Prostate gland (tissue), 2 donors: ENCODE measurements at regions not wholly inside any gene's neighbourhood (a gene's known extent, or its start where the extent isn't known, plus 50 kb on each side); places are given as distances from the start of the nearest gene placed in this dataset.

Experiments
- DNase-seq: peaks from one replicate; pipeline ENCODE4 v3.0.0-alpha.2; 2019; ENCODE audit warnings: low spot score
- H3K27ac ChIP-seq, 2 donors: fragments of 200-600 bp; sonication (generic); 2 replicates each; pipeline ENCODE4 v1.5.1; 2017 to 2019
- H3K27me3 ChIP-seq: fragments of 200-600 bp; sonication (generic); replicated peaks from 2 replicates; pipeline ENCODE4 v1.5.1; 2019; ENCODE audit not compliant: insufficient read depth
- H3K36me3 ChIP-seq, 2 donors: fragments of 200-600 bp; sonication (generic); 1 replicate in 1 of 2; 2 replicates in 1 of 2; pipeline versions ENCODE4 v1.5.1 to v1.8.1; 2017 to 2019
- H3K4me1 ChIP-seq: fragments of 200-600 bp; sonication (generic); replicated peaks from 2 replicates; pipeline ENCODE4 v1.5.1; 2019
- H3K4me3 ChIP-seq, 2 donors: fragments of 200-600 bp; sonication (generic); 2 replicates each; pipeline ENCODE4 v1.5.1; 2017 to 2019
- H3K9me3 ChIP-seq: fragments of 200-600 bp; sonication (generic); 2 replicates; pipeline ENCODE4 v1.5.1; 2017
- CTCF ChIP-seq, 4 experiments: fragments of 200-600 bp in 2 of 4; fragments of 450-650 bp in 2 of 4; sonication (generic) in 2 of 4; IDR thresholded peaks; 1 replicate in 3 of 4; 2 replicates in 1 of 4; pipeline ENCODE4 v1.5.1; 2016 to 2019; ENCODE audit warnings: antibody characterized with exemption in 4 of 4, mild to moderate bottlenecking in 2 of 4, moderate library complexity in 2 of 4
- POLR2A ChIP-seq: fragments of 450-650 bp; IDR thresholded peaks from one replicate; pipeline ENCODE4 v1.6.1; 2016; ENCODE audit warnings: antibody characterized with exemption, mild to moderate bottlenecking
- POLR2AphosphoS5 ChIP-seq: sonication (generic); formaldehyde crosslinking; IDR thresholded peaks from one replicate; pipeline ENCODE4 v1.6.1; 2017; ENCODE audit warnings: antibody characterized with exemption
- WGBS: methylation state at CpG from one replicate; pipeline ENCODE4 v1.1.5; 2018; 5-methylcytosine and 5-hydroxymethylcytosine counted together
- intact Hi-C: fragments of 100-400 bp; cut with DNase I; formaldehyde crosslinking; loops from one replicate; pipeline ENCODE4 v1.14.2; 2022

GRCh38 chr5:91651704-91652103 is 268.6 kb upstream of the ARRDC3 start:
- Histone ChIP-seq H3K4me3 (no peak overlapping the region), H3K27me3 (no peaks in the 10 kb centered on the region), H3K27ac (no peak overlapping the region), H3K4me1 (no peaks in the 10 kb centered on the region), H3K9me3 (no peaks in the 10 kb centered on the region), H3K36me3 (no peaks in the 10 kb centered on the region)
- TF ChIP-seq POLR2A (no peak), POLR2AphosphoS5 (no peak), CTCF (IDR thresholded peaks at IDR 0.05) (no peak)
- intact Hi-C loops = no loop called here
- no peak for DNase-seq

GRCh38 chr5:91645347-91645746 is 262.2 kb upstream of the ARRDC3 start:
- DNase-seq = no peak
- Histone ChIP-seq H3K9me3 (no peaks in the 10 kb centered on the region), H3K4me1 (no peaks in the 10 kb centered on the region), H3K36me3 (no peaks in the 10 kb centered on the region), H3K27ac (no peak overlapping the region), H3K4me3 (no peak overlapping the region), H3K27me3 (no peaks in the 10 kb centered on the region)
- 94% methylated on average over 4 of the region's 4 CpGs for WGBS
- intact Hi-C loops = no loop called here
- no peak for TF ChIP-seq POLR2AphosphoS5
- no peak for TF ChIP-seq CTCF (IDR thresholded peaks at IDR 0.05)
- TF ChIP-seq POLR2A = no peak

GRCh38 chr5:91643797-91644196 is 260.7 kb upstream of the ARRDC3 start:
- Histone ChIP-seq H3K9me3 (no peaks in the 10 kb centered on the region), H3K36me3 (no peaks in the 10 kb centered on the region), H3K27me3 (no peaks in the 10 kb centered on the region), H3K4me1 (no peaks in the 10 kb centered on the region), H3K4me3 (no peak overlapping the region), H3K27ac (no peak overlapping the region)
- intact Hi-C loops = no loop called here
- 21% methylated on average over 2 of the region's 2 CpGs for WGBS
- DNase-seq = no peak
- TF ChIP-seq CTCF (IDR thresholded peaks at IDR 0.05) (no peak), POLR2AphosphoS5 (no peak), POLR2A (no peak)

GRCh38 chr5:91642581-91642980 is 259.5 kb upstream of the ARRDC3 start:
- intact Hi-C loops = no loop called here
- Histone ChIP-seq H3K27ac (no peak overlapping the region), H3K4me1 (no peaks in the 10 kb centered on the region), H3K36me3 (no peaks in the 10 kb centered on the region), H3K9me3 (no peaks in the 10 kb centered on the region), H3K27me3 (no peaks in the 10 kb centered on the region), H3K4me3 (no peak overlapping the region)
- WGBS = 84% methylated on average over 5 of the region's 5 CpGs
- DNase-seq = no peak
- TF ChIP-seq POLR2AphosphoS5 (no peak), CTCF (IDR thresholded peaks at IDR 0.05) (no peak), POLR2A (no peak)

DNA sequence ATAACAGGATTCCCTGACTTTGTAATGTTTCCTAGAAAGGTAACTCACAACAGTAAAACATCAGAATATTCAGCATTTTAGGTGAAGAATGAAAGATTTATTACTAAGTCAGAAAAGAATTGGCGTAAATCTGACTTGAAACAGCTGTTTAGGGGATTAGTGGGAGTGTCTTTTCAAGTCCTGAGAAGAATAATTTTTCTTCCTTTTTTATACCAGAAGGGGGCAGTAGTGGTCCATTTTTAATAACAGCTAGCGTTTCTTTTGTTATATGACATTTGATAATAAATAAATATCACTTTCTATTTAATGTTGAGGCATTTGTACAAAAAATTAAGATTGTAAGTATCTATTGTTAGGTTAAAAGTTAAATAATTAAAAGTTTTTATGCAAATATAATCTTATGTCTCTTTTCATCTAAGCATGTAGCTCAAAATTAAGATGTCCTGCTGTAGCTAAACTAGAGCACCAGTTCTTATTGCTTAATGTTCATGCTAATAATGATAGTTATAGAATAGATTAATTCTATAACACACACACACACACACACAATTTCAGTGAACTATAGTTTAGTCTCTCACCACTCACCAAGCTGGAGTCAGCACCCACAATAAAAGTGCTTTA is 258.7 kb upstream of the ARRDC3 start:
- Histone ChIP-seq H3K27ac (no peak overlapping the region), H3K4me3 (no peak overlapping the region), H3K27me3 (no peaks in the 10 kb centered on the region), H3K36me3 (no peaks in the 10 kb centered on the region), H3K9me3 (no peaks in the 10 kb centered on the region), H3K4me1 (no peaks in the 10 kb centered on the region)
- no peak for DNase-seq
- TF ChIP-seq POLR2AphosphoS5 = no peak
- TF ChIP-seq POLR2A = no peak
- peak in 3 of 4 experiments; percentile 50 to 71 (median 53) for TF ChIP-seq CTCF (IDR thresholded peaks at IDR 0.05)
- WGBS = 3% methylated on average over 2 of the region's 2 CpGs
- intact Hi-C loops = no loop called here
